Hematopoietic multipotent progenitor cell treated with erythropoietin and hydrocortisone succinate and interleukin-3 and kit ligand, for 4 days (in vitro differentiated cells): ENCODE measurements at regions not wholly inside any gene's neighbourhood (a gene's known extent, or its start where the extent isn't known, plus 50 kb on each side); places are given as distances from the start of the nearest gene placed in this dataset.
A peak's percentile ranks its signal among the peaks of the same experiment; 100 is the strongest.
"Not testable (repeated sequence)": the region's sequence is repeated elsewhere in the genome, so short reads cannot be mapped to it uniquely, and the experiment has no call there.

Experiments used
- DNase-seq: peaks from one replicate; pipeline ENCODE4 v3.0.0-alpha.2; 2015

- DNase-seq: no peak
Measured at GRCh38 chr18:60319129-60319528, 53.4 kb downstream of the MC4R start.

GRCh38 chr18:60311676-60312360, 60.8 kb downstream of the MC4R start:
- no peak for DNase-seq

- no peak for DNase-seq
Measured at GRCh38 chr18:60295674-60296073, 76.9 kb downstream of the MC4R start.

DNA sequence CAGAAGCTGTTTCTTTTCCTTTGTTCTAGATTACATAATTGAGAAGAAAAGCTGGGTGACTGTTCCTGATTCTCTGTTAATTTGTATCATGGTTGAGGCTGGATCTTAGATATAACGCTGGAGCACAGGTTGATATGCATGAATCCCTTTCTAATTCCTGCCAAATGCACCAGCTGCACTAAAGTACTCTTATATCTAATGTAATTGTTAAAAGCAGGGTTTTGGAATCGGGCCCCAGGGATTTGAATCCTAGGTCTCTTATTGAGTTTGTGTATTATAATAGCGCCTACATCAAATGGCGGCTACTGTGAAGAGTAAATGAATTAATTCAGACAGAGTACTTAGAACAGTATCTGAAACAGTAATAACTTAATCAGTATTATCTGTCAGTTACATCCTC, 80.4 kb downstream of the MC4R start:
- no peak for DNase-seq

DNA sequence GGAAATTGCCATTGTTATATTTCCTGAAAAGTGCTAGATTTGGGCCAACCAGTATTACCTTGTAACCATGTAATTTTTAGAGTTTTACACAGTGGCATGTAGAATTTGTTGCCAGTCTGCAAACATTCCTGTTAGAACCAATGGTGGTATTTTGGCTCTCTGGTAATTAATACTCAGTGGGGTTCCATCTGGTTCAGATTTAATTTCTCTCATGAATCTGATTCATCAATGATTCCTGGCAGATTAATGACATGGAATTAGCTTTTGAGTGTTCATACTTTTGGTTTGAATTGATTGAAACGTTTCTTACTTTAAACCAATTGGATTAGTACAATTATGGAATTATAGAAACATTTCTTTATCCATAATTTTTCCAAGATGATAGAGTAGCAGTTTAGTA, 93.2 kb downstream of the MC4R start:
- DNase-seq: no peak

DNA sequence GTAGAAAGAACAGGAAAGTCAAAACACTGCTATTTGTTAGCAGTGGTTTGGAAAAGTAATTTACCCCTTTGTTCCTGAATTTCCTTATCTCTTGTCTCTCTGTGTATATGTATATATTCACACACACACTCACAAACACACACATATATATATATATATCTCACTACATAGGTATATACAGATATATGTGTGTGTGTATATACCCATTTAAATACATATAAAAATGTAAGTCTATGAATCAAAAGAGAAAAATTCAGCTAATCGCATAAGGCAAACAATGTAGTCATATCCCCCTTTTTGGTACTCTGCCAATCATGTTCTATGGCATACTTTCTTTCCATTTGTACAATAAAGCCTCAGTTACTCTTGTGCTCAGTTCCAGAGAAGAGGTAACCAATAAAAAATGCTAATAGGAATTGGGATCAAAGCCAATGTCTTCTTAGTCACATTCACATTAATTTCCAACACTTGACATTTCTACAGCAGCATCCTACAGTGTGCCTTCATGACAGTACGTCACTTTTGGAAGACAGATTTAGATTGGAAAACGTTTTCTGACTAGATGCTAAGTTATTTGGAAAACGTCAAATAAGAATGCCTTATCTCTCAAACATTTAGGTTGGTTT, 94.6 kb downstream of the MC4R start:
- DNase-seq: no peak

DNA sequence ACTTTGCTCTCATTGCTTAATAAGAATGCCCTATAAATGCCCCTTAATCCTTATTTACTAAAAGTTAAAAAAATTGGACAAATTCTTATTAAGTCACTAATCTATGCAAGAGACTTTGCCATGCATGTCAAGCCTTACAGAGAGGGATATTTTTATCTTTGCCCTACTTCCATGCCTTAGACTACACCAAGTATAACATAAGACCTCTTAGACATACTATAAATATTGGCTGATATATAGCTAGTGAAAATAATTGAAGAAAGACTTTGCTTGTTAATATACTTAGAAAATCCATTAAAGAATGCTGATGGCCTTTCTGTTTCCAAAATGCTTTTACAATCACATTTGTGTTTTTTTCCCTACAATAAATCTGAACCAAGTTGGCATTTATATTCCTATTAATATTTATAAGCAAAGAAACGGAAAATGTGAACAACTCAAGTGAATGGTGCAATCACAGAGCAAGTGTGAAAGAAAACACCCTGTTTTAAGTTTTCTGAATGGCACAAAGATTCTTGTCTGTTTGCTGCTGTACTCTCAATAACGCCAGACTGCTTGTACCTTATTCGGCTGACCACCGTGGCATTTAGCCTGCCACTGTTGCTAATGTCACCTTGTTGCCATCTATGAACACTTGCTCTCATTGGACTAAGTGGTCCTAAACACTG, 105.0 kb downstream of the MC4R start:
- no peak for DNase-seq

DNA sequence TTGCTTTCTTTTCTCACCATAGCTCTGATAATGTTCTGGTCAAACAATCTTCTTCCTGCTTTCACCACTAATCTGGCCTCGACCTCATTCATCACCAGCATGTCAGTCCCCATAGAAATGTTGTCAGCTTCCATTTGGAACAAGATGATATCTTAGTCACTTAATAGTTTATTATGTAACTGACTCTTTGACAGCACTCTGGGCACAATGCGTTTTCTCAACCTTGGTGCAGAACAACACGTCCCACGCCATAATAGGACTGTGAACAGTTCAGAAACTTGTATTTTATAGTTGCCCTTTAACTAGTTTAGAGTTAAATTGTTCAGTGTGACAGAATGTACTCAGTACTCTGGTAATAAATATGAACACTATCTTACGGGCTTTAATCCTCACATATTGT, 106.0 kb downstream of the MC4R start:
- no peak for DNase-seq

- DNase-seq: peak; percentile 51
Measured at GRCh38 chr18:60259052-60259681, 113.4 kb downstream of the MC4R start.

- no peak for DNase-seq
Measured at GRCh38 chr18:60249388-60249787, 123.2 kb downstream of the MC4R start.

DNA sequence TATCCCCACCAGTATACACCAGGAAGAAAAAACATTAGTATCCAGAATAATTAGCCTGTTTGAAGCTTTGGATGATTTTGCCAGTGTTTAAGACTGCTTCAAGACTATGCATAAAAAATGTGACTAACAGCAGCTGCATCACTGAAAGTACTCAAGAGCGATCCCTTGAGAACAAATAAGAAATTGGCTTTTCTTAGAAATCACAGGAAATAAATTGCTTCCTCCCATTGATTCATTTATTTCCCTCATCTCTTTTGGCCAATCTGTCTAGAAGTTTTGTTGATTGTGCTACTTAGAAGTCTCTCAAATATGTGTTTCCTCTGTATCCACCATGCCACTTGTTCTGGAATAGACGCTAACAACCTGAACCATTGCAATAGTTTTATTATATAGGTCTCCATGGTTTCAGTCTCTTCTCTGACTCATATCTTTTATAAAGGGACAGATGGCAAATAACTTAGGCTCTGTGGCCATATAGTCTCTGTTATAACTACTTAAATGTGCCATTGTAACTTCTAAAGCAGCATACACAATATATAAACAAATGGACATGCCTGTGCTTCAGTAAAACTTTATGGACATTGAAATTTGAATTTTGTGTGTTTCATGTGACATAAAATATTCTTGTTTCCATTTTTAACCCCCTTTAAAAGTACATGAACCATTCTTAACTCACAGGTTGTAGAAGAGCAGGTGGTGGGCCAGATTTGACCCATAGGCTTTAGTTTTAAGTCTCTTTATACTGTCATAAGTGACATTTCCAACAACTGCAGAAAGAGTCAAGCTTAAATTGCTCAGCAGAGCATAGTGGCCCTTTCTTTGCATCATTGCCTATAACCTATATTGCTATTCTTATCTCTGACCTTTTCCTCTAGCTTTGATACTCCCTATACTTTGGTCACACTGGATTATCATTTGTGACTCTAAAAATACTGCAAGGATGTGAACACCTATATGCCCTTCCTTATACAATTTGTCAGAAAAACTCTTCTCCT, 123.9 kb downstream of the MC4R start:
- no peak for DNase-seq

GRCh38 chr18:60247103-60247502, 125.5 kb downstream of the MC4R start:
- DNase-seq: peak; percentile 31

GRCh38 chr18:60246606-60247005, 126.0 kb downstream of the MC4R start:
- peak; percentile 60 for DNase-seq

DNA sequence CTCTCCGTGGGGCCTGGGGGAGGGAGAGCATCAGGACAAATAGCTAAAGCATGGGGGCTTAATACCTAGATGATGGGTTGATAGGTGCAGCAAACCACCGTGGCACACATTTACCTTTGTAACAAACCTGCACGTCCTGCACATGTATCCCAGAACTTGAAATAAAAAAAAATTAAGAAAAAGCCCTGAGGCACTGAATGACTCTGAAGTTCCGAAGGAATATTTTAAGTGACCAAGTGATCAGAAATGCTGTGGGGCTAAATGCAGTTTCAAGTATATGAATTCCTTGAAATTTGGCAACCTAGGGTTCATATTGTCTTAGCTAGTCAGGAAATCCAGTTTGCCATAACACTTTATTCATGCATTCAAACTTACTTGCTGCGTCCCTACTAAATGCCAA, 127.5 kb downstream of the MC4R start:
- no peak for DNase-seq

DNA sequence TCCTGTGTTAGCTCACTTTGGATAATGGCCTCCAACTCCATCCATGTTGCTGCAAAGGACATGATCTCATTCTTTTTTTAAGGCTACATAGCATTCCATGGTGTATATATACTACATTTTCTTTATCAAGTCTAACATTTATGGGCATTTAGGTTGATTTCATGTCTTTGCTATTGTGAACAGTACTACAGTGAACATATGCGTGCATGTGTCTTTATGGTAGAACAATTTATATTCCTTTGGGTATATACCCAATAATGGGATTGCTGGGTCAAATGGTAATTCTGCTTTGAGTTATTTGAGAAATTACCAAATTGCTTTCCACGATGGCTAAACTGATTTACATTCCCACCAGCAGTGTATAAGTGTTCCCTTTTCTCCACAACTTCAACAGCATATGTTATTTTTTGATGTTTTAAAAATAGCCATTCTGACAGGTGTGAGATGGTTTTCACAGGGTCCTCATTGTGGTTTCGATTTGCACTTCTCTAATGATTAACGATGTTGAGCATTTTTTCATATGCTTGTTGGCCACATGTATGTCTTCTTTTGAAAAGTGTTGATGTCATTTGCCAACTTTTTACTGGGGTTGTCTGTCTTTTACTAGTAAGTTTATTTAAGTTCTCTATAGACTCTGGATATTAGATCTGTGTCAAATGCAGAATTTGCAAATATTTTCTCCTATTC, 133.4 kb downstream of the MC4R start:
- DNase-seq: not testable (repeated sequence)

DNA sequence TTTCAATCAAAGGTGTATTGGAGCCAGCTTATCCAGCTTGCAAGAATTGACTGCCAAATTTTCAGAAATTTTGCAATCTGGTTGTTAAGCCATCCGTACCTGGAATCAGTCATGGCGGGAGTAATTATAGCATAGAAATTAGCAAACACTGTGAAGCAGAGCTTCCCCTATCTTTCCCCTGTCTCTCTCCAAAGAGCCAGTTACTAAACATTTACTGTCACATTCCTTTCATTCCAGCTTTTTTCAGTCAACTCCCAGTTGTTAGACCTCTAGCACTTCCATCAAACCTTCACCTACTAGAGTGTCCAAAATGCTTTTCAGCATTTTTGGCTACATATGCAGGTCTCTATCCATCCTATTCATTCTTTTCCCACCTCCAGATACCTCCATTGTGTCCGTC, 137.4 kb downstream of the MC4R start:
- DNase-seq: no peak

DNA sequence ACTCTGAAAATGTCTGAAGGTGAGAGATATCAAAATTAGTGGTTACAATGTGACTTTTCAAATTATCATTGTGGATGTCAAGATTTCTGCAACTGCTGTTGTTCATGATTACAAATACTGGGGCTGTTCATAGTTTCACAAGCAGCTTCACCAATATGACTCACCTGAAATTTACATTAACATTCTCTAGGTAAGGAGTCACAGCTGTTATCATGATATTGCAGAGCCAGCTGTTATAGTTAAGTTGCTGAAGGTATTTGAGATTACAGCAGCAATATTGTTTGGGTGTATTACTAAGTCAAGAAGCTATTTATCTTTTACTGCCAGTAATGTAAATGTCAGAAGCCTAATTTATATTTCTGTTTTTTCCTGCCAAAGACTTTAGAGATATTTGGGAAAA, 140.0 kb downstream of the MC4R start:
- DNase-seq: peak; percentile 2

- DNase-seq: no peak
Measured at GRCh38 chr18:60228609-60229595, 143.7 kb downstream of the MC4R start.

DNA sequence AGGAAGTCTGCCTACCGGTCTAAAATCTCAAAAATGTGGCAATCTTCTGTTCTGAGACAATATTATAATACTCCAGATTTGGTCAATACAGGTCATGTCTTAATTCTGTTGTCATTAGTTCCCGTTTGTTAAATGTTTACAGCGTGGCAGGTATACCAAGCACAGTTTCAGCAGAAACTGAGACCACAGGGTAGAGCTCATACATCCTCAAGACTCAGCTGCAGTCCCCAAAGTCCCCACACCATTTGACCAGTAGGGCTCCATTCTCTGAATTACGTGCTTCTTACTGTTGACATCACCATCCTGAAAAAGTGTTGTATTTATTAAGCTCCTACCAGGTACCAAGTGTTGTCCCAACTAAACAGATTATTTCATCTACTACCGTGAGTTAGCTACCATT, 157.1 kb downstream of the MC4R start:
- DNase-seq: no peak

DNA sequence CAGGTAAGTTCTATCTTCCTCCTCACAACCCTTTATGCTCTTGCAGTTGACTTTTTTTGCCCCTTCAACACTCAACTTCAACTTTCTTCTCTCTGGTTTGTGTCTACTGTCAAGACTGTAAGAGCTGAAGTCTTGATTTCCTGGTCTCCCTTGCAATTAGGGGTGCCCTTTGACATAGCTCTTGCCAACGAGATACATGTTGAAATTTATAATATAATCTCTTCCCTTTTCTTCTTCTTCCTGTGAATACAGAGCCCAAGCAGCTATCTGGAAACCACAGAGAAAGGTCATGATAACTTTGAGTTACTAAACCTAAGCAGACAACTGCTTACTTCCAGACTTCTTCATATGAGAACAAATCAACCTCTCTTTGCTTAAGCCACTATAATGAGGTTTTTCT, 163.5 kb downstream of the MC4R start:
- peak; percentile 41 for DNase-seq

DNA sequence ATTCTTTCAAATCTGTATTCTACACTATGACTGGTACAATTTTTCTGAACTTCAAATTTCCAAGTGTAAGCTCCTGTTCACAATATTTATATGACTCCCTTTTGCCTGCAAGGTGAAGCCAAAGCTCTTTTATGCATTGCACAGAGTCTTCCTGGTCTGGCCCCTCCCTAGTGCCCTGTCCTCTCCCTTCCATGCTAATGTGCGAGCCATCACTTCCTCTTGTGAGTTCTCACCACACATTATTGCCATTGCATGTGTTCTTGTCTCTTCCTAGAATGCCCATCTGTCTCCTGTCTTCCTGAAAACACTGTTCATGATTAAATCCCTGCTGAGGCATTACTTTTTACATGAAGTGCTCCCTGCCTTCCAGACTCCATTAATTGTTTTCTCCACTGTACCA, 169.9 kb downstream of the MC4R start:
- peak; percentile 45 for DNase-seq
